Neural cell (in vitro differentiated cells): ENCODE measurements at regions not wholly inside any gene's neighbourhood (a gene's known extent, or its start where the extent isn't known, plus 50 kb on each side); places are given as distances from the start of the nearest gene placed in this dataset.

Source experiments
- EP300 ChIP-seq: fragments of 450-650 bp; conservative IDR thresholded peaks from 2 replicates; pipeline ENCODE4 v1.6.1; 2014; ENCODE audit warnings: antibody characterized with exemption, mild to moderate bottlenecking, moderate library complexity; ENCODE audit not compliant: poor library complexity, severe bottlenecking
- EZH2 ChIP-seq: fragments of 200-600, 300-800 bp; shearing (Covaris generic), sonication (generic); IDR thresholded peaks from 2 replicates; pipeline ENCODE4 v1.6.1; 2014; ENCODE audit warnings: antibody characterized with exemption, low read length, borderline replicate concordance, mild to moderate bottlenecking; ENCODE audit not compliant: insufficient read depth, poor library complexity, severe bottlenecking
- POLR2AphosphoS5 ChIP-seq: IDR thresholded peaks from 2 replicates; pipeline ENCODE4 v1.6.1; 2012
- RAD21 ChIP-seq: fragments of 450-650 bp; conservative IDR thresholded peaks from 2 replicates; pipeline ENCODE4 v1.6.1; 2014; ENCODE audit warnings: antibody characterized with exemption, mild to moderate bottlenecking, moderate library complexity
- TAF1 ChIP-seq: IDR thresholded peaks from 2 replicates; pipeline ENCODE4 v1.6.1; 2012; ENCODE audit warnings: low read depth
- TF ChIP-seq, protein P1 (sequence below): fragments of 450-650 bp; IDR thresholded peaks from 2 replicates; pipeline ENCODE4 v1.5.1; 2014; ENCODE audit warnings: antibody characterized with exemption, mild to moderate bottlenecking, moderate library complexity; ENCODE audit not compliant: poor library complexity, severe bottlenecking
- TF ChIP-seq, protein P2 (sequence below): IDR thresholded peaks from 2 replicates; pipeline ENCODE4 v1.6.1; 2012; ENCODE audit warnings: borderline replicate concordance

DNA sequence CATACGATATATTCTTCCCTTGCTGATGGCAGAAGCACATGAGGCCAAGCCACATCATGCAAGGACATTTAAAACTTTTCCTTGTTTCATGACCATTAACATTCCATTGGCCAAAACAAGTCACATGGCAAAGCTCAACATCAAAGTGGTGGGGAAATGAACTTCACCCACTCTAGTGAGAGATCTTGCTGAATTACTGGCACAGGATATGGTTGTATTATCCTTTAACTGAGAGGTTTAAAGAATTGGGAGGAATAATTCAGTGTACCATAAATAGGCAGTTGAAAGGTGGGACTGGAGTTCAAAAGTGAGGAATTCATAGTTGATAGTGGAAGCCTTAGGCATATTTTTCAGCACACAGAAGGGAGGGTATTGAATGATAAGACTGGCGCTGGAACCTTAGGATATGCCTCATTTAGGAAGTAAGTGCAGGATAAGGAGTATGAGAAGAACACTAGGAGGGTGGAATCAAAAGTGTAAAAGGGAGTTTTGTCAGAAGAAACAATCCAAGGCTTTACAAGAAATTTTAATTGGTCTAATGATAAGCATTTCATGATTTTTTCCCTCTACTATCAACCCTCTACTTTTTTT, 398.8 kb downstream of the C12orf75 start:
- no peak for TF ChIP-seq EP300
- TF ChIP-seq, protein P1, sequence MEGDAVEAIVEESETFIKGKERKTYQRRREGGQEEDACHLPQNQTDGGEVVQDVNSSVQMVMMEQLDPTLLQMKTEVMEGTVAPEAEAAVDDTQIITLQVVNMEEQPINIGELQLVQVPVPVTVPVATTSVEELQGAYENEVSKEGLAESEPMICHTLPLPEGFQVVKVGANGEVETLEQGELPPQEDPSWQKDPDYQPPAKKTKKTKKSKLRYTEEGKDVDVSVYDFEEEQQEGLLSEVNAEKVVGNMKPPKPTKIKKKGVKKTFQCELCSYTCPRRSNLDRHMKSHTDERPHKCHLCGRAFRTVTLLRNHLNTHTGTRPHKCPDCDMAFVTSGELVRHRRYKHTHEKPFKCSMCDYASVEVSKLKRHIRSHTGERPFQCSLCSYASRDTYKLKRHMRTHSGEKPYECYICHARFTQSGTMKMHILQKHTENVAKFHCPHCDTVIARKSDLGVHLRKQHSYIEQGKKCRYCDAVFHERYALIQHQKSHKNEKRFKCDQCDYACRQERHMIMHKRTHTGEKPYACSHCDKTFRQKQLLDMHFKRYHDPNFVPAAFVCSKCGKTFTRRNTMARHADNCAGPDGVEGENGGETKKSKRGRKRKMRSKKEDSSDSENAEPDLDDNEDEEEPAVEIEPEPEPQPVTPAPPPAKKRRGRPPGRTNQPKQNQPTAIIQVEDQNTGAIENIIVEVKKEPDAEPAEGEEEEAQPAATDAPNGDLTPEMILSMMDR: no peak
- no peak for TF ChIP-seq POLR2AphosphoS5
- TF ChIP-seq, protein P2, sequence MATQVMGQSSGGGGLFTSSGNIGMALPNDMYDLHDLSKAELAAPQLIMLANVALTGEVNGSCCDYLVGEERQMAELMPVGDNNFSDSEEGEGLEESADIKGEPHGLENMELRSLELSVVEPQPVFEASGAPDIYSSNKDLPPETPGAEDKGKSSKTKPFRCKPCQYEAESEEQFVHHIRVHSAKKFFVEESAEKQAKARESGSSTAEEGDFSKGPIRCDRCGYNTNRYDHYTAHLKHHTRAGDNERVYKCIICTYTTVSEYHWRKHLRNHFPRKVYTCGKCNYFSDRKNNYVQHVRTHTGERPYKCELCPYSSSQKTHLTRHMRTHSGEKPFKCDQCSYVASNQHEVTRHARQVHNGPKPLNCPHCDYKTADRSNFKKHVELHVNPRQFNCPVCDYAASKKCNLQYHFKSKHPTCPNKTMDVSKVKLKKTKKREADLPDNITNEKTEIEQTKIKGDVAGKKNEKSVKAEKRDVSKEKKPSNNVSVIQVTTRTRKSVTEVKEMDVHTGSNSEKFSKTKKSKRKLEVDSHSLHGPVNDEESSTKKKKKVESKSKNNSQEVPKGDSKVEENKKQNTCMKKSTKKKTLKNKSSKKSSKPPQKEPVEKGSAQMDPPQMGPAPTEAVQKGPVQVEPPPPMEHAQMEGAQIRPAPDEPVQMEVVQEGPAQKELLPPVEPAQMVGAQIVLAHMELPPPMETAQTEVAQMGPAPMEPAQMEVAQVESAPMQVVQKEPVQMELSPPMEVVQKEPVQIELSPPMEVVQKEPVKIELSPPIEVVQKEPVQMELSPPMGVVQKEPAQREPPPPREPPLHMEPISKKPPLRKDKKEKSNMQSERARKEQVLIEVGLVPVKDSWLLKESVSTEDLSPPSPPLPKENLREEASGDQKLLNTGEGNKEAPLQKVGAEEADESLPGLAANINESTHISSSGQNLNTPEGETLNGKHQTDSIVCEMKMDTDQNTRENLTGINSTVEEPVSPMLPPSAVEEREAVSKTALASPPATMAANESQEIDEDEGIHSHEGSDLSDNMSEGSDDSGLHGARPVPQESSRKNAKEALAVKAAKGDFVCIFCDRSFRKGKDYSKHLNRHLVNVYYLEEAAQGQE: no peak
- TF ChIP-seq EZH2: no peak
- TF ChIP-seq TAF1: no peak
- TF ChIP-seq RAD21: no peak
